ENCODE measurements at regions not wholly inside any gene's neighbourhood (a gene's known extent, or its start where the extent isn't known, plus 50 kb on each side); places are given as distances from the start of the nearest gene placed in this dataset.
A peak's percentile ranks its signal among the peaks of the same experiment; 100 is the strongest.

DNA sequence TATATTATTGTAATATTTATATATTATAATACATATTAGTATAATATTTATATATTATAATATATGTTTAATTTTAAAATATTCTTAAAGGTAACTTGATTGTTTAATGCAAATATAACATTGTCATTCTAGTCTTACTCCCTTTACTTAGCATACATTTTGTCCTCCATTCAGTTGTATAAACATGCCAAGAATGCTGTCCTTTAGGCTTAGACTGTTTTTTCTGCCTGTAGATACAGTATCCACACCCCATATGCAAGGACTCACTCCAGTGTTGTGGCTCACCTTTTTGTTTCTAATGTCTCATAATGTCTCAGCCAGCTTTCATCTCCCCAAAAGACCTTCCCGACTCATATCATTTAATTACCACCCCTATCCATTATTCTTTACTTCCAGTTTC, 2110.0 kb downstream of the PCDH7 start:
- no peaks in the 10 kb centered on the region for H3K4me1 ChIP-seq (ENCODE audit: insufficient read depth)
- H2AFZ ChIP-seq = no peak overlapping the region
- no peaks in the 10 kb centered on the region for H3K79me2 ChIP-seq (ENCODE audit: insufficient read depth)
- H3K4me3 ChIP-seq = no peak overlapping the region
- no peaks in the 10 kb centered on the region for H3K9me3 ChIP-seq (ENCODE audit: low read depth)
- WGBS, 2 experiments (ENCODE audit: low coverage in 1 of 2, low lambda C conversion rate in 2 of 2, missing lambda C conversion rate in 2 of 2) = 48 to 56% methylated on average over 1 of the region's 1 CpG
- no peaks in the 10 kb centered on the region for H3K9me2 ChIP-seq (ENCODE audit: insufficient read depth)
- no peaks in the 10 kb centered on the region for H4K20me1 ChIP-seq (ENCODE audit: insufficient read depth)
- in situ Hi-C loops (cut with MboI) = no loop called here
- no peaks in the 10 kb centered on the region for H3F3A ChIP-seq (ENCODE audit: insufficient read depth)
- H3K4me2 ChIP-seq (ENCODE audit: unreplicated experiment) = no peak overlapping the region
- H3K27me3 ChIP-seq (replicated peaks; ENCODE audit: insufficient read depth) = no peaks in the 10 kb centered on the region
- H3K27ac ChIP-seq = no peak overlapping the region
- TF ChIP-seq EZH2 (IDR thresholded peaks at IDR 0.05; ENCODE audit: insufficient read depth, poor library complexity, severe bottlenecking) (no peak), EZH2phosphoT487 (IDR thresholded peaks at IDR 0.05; ENCODE audit: insufficient read depth, low read depth) (no peak)
- DNase-seq = no peak
- H3K36me3 ChIP-seq (ENCODE audit: low read depth) = no peaks in the 10 kb centered on the region
- H3K9ac ChIP-seq = no peak overlapping the region

DNA sequence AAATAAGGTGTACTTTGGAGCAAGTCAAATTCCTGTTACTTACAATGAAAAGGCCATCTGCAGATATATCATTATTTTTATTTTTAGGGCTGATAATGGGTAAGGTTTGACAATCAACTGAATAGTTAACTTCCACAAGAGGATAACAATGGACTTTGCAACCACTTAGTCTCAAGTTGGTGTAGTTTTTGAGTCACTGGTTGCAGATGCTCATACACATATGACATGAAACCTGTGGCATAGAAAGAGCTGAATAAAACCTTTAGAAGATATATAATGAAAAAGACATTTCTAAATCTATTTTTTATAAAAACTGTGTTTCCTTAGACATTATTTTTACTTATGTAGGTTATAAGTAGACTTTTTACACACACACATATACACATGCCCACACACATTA, 2110.9 kb downstream of the PCDH7 start:
- Histone ChIP-seq H3K9ac (no peak overlapping the region), H3K79me2 (ENCODE audit: insufficient read depth) (no peaks in the 10 kb centered on the region), H4K20me1 (ENCODE audit: insufficient read depth) (no peaks in the 10 kb centered on the region), H3K4me3 (no peak overlapping the region), H3K36me3 (ENCODE audit: low read depth) (no peaks in the 10 kb centered on the region), H3K4me1 (ENCODE audit: insufficient read depth) (no peaks in the 10 kb centered on the region), H3K27ac (no peak overlapping the region), H2AFZ (no peak overlapping the region), H3K9me3 (ENCODE audit: low read depth) (no peaks in the 10 kb centered on the region), H3K27me3 (replicated peaks; ENCODE audit: insufficient read depth) (no peaks in the 10 kb centered on the region), H3F3A (ENCODE audit: insufficient read depth) (no peaks in the 10 kb centered on the region), H3K9me2 (ENCODE audit: insufficient read depth) (no peaks in the 10 kb centered on the region), H3K4me2 (ENCODE audit: unreplicated experiment) (no peak overlapping the region)
- in situ Hi-C loops (cut with MboI) = no loop called here
- DNase-seq = no peak
- TF ChIP-seq EZH2phosphoT487 (IDR thresholded peaks at IDR 0.05; ENCODE audit: insufficient read depth, low read depth) (no peak), EZH2 (IDR thresholded peaks at IDR 0.05; ENCODE audit: insufficient read depth, poor library complexity, severe bottlenecking) (no peak)

DNA sequence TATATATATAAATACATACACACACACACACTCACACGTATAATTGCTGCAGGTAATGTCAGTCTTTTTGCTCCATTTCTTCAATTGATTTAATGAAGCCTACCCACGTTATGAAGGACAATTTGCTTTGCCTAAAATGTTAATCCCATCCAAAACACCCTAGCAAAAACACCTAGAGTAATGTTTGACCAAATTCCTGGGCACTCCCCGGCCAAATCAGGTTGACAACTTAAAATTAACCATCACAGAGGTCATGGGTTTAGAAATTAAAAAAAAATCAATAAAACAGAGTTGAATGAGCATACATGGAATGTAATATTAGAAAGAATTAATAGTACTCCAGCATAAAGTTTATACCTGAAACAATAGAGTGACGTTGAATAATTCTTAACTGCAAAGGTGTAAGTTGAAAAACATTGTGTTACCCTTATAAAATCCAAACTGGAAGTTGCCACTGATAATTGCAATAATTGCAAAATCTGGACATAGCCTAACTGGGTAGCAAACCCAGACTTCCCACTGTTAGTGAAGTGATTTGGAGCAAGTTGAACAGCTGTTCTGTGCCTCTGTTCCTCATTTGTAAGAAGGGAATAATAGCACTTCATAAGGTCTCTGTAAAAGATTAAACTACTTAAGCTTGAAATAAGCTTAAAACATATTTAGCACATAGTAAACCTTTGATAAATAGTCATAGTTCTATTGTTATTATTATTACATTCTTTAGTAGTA, 2120.5 kb downstream of the PCDH7 start:
- WGBS, 2 experiments (ENCODE audit: low coverage in 1 of 2, low lambda C conversion rate in 2 of 2, missing lambda C conversion rate in 2 of 2) = 42 to 48% methylated on average over 4 of the region's 4 CpGs
- H3F3A ChIP-seq (ENCODE audit: insufficient read depth) = no peaks in the 10 kb centered on the region

DNA sequence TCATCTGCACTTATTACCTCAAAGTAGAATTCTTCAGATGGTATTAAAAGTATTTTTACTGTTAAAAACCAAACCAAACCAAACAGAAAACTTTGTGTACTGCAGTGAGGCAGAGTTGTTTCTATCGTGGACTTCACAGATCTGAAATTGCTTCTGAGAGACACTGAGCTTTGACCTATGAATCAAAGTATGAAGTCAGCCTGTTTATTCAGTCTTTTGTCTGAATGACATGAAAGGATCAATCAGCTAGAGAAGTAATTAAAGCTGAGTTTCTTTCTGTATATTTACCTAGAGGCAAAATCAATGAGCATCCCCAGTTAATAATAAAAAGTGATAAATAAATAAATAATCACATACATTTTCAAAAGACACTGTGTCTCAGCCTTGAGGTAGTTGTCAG, 2121.0 kb downstream of the PCDH7 start:
- Histone ChIP-seq H3K79me2 (ENCODE audit: insufficient read depth) (no peaks in the 10 kb centered on the region), H3K27me3 (replicated peaks; ENCODE audit: insufficient read depth) (no peaks in the 10 kb centered on the region), H2AFZ (no peak overlapping the region), H3K4me1 (ENCODE audit: insufficient read depth) (no peaks in the 10 kb centered on the region), H3K9me3 (ENCODE audit: low read depth) (no peaks in the 10 kb centered on the region), H3K27ac (no peak overlapping the region), H3K36me3 (ENCODE audit: low read depth) (no peaks in the 10 kb centered on the region), H3F3A (ENCODE audit: insufficient read depth) (no peaks in the 10 kb centered on the region), H3K4me3 (no peak overlapping the region), H4K20me1 (ENCODE audit: insufficient read depth) (no peaks in the 10 kb centered on the region), H3K9me2 (ENCODE audit: insufficient read depth) (no peaks in the 10 kb centered on the region), H3K4me2 (ENCODE audit: unreplicated experiment) (no peak overlapping the region), H3K9ac (no peak overlapping the region)
- DNase-seq = no peak
- TF ChIP-seq EZH2phosphoT487 (IDR thresholded peaks at IDR 0.05; ENCODE audit: insufficient read depth, low read depth) = no peak
- TF ChIP-seq EZH2 (IDR thresholded peaks at IDR 0.05; ENCODE audit: insufficient read depth, poor library complexity, severe bottlenecking) = no peak
- WGBS, 2 experiments (ENCODE audit: low coverage in 1 of 2, low lambda C conversion rate in 2 of 2, missing lambda C conversion rate in 2 of 2) = 4 to 5% methylated on average over 1 of the region's 1 CpG
- in situ Hi-C loops (cut with MboI) = no loop called here

More for the DNA sequence above, 2120.5 kb downstream of the PCDH7 start:
- no peak overlapping the region for H3K4me2 ChIP-seq (ENCODE audit: unreplicated experiment)
- H3K9me2 ChIP-seq (ENCODE audit: insufficient read depth) = no peaks in the 10 kb centered on the region
- DNase-seq = no peak
- in situ Hi-C loops (cut with MboI) = no loop called here
- no peak for TF ChIP-seq EZH2phosphoT487 (IDR thresholded peaks at IDR 0.05; ENCODE audit: insufficient read depth, low read depth)
- TF ChIP-seq EZH2 (IDR thresholded peaks at IDR 0.05; ENCODE audit: insufficient read depth, poor library complexity, severe bottlenecking) = no peak
- no peak overlapping the region for H3K27ac ChIP-seq
- no peaks in the 10 kb centered on the region for H3K9me3 ChIP-seq (ENCODE audit: low read depth)
- H4K20me1 ChIP-seq (ENCODE audit: insufficient read depth) = no peaks in the 10 kb centered on the region
- no peaks in the 10 kb centered on the region for H3K4me1 ChIP-seq (ENCODE audit: insufficient read depth)
- H3K36me3 ChIP-seq (ENCODE audit: low read depth) = no peaks in the 10 kb centered on the region
- H3K27me3 ChIP-seq (replicated peaks; ENCODE audit: insufficient read depth) = no peaks in the 10 kb centered on the region
- no peak overlapping the region for H3K9ac ChIP-seq
- H3K4me3 ChIP-seq = no peak overlapping the region
- H3K79me2 ChIP-seq (ENCODE audit: insufficient read depth) = no peaks in the 10 kb centered on the region
- no peak overlapping the region for H2AFZ ChIP-seq

DNA sequence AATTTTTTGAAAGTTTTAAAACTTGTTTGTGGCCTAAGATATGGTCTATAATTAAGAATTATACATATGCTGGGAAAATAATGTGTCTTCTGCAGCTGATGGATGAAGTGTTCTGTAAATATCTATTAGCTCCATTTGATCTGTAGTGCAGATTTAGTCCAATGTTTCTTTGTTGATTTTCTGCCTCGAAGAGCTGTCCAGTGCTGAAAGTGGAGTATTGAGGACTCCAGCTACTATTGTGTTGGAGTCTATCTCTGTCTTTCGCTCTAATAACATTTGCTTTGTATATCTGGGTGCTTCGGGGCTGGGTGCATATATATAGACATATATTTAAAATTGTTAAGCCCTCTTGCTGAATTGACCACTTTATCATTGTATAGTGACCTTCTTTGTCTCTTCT, 2127.3 kb downstream of the PCDH7 start:
- Histone ChIP-seq H3F3A (ENCODE audit: insufficient read depth) (no peaks in the 10 kb centered on the region), H3K36me3 (ENCODE audit: low read depth) (no peaks in the 10 kb centered on the region), H3K27me3 (replicated peaks; ENCODE audit: insufficient read depth) (no peaks in the 10 kb centered on the region), H2AFZ (no peak overlapping the region), H3K79me2 (ENCODE audit: insufficient read depth) (no peaks in the 10 kb centered on the region), H3K27ac (no peak overlapping the region), H3K4me2 (ENCODE audit: unreplicated experiment) (no peak overlapping the region), H3K9me3 (ENCODE audit: low read depth) (no peaks in the 10 kb centered on the region), H3K9ac (no peak overlapping the region), H4K20me1 (ENCODE audit: insufficient read depth) (no peaks in the 10 kb centered on the region), H3K9me2 (ENCODE audit: insufficient read depth) (no peaks in the 10 kb centered on the region), H3K4me3 (no peak overlapping the region), H3K4me1 (ENCODE audit: insufficient read depth) (no peaks in the 10 kb centered on the region)
- peak; percentile 29 for DNase-seq
- WGBS, 2 experiments (ENCODE audit: low coverage in 1 of 2, low lambda C conversion rate in 2 of 2, missing lambda C conversion rate in 2 of 2) = 19 to 26% methylated on average over 3 of the region's 3 CpGs
- TF ChIP-seq EZH2phosphoT487 (IDR thresholded peaks at IDR 0.05; ENCODE audit: insufficient read depth, low read depth) (no peak), EZH2 (IDR thresholded peaks at IDR 0.05; ENCODE audit: insufficient read depth, poor library complexity, severe bottlenecking) (no peak)
- in situ Hi-C loops (cut with MboI) = no loop called here
